GM21423 (cell line): ENCODE measurements at regions not wholly inside any gene's neighbourhood (a gene's known extent, or its start where the extent isn't known, plus 50 kb on each side); places are given as distances from the start of the nearest gene placed in this dataset.
"Not testable (repeated sequence)": the region's sequence is repeated elsewhere in the genome, so short reads cannot be mapped to it uniquely, and the experiment has no call there.

ENCODE experiments used
- ATAC-seq: cut with Tn5 transposase; IDR thresholded peaks from one replicate; pipeline ENCODE4 v1.9.1; 2021; ENCODE audit warnings: mild to moderate bottlenecking, moderate library complexity; ENCODE audit not compliant: unreplicated experiment

DNA sequence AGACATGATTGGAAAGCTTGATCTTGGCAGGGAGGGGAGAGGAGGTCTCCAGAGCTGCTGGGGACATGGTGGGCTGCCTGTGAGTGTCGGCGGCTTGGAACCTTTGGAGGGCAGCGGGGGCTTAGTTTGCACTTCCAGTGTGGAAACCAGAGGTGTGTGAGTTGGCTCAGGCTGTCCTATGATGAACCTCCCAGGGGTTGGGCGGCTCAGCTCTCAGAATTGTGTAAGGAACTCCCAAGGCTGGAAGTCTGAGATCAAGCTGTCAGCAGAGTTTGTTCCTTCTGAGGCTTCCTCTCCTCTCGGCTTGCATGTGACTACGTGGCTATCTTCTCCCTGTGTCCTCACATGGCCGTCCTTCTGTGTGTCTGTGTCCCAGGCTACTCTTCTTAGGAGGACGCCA lies 87.9 kb upstream of the B3GAT1 start:
- no peak for ATAC-seq

DNA sequence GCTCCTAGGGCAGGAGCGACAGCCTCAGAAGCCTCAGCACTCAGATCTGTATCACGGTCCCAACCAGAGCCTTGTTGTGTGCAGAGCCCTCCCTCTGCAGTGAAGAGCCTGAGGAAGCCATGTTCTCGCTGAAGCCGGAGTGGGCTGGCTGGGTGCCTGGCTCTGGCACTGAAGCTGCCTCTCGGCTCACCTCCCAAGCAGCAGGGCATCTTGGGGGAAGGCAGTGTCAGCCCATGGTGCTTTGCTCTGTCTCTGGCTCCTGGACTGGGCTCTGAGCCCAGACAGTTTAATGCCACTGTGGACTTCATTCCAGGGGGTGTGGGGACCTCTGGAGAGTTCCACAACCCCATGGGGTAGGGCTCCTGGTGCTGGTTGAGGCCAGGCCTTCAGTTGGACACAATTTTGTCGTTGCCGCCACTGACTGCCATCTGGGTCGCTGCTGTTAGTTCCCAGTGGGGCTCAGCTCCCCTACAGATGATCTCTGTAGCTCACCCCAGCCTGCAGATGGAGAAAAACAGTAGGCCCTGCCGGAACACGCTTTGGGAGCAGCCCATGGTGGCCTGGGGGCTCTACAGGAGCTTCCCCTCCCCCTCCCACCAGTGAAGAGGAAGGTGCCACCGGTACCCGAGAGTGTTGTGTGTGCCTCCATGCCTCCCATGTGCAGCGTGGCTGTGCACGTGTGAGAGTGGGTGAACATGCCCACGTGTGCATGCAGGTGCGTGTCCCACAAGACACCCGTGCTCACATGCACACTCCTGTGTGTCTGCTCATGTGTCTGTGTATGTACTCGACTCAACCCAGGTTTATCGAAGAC lies 86.5 kb upstream of the B3GAT1 start:
- no peak for ATAC-seq

DNA sequence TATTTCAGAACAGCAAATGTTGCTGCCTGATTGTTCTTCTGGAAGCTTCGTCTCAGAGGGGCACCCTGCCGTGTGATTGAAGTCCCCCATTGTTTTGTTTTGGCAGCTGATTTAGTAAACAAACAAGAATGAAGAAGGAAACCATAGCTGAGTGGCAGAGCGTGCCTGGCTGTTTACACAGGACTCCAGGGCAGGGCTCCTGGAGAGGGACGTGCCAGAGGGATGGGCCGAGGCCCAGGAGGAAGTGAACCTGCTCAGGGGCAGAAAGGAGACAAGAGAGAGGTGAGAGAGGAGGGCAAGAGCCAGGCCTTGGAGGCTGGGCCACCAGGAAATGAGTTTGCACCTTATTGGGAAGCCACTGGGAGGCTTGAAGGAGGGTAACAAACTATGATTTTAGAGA lies 85.5 kb upstream of the B3GAT1 start:
- ATAC-seq = no peak

DNA sequence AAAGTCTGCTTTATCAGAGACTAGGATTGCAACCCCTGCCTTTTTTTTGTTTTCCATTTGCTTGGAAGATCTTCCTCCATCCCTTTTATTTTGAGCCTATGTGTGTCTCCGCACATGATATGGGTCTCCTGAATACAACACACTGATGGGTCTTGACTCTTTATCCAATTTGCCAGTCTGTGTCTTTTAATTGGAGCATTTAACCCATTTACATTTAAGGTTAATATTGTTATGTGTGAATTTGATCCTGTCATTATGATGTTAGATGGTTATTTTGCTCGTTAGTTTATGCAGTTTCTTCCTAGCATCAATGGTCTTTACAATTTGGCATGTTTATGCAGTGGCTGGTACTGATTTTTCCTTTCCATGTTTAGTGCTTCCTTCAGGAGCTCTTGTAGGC lies 84.0 kb upstream of the B3GAT1 start:
- not testable (repeated sequence) for ATAC-seq

DNA sequence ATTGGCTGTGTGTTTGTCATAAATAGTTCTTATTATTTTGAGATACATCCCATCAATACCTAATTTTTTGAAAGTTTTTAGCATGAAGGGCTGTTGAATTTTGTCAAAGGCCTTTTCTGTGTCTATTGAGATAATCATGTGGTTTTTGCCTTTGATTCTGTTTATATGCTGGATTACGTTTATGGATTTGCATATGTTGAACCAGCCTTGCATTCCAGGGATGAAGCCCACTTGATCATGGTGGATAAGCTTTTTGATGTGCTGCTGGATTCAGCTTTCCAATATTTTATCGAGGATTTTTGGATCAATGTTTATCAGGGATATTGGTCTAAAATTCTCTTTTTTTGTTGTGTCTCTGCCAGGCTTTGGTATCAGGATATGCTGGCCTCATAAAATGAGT lies 82.4 kb upstream of the B3GAT1 start:
- not testable (repeated sequence) for ATAC-seq

- not testable (repeated sequence) for ATAC-seq
Measured at GRCh38 chr11:134492411-134492810, 80.4 kb upstream of the B3GAT1 start.

GRCh38 chr11:134489728-134490127 lies 77.7 kb upstream of the B3GAT1 start:
- ATAC-seq = no peak

GRCh38 chr11:134488913-134489312 lies 76.9 kb upstream of the B3GAT1 start:
- ATAC-seq = no peak

DNA sequence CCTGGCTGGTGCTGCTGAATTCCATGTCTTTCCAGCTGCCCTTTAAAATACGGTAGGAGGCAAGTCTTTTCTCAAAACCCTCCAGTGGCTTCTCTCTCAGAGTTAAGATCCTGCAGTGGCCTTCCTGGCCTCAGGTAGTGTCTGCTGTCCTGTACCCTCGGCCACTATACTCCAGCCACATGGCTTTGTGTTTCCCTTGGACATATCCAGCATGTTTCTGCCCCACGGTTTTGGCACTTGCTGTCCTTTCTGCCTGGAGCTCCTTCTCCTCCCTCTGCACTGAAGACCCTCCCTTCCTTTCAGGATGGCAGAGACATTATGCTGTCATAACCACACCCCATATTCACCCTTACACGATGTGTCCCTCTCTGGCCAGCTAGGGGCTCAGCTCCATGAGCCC lies 76.5 kb upstream of the B3GAT1 start:
- ATAC-seq = no peak

DNA sequence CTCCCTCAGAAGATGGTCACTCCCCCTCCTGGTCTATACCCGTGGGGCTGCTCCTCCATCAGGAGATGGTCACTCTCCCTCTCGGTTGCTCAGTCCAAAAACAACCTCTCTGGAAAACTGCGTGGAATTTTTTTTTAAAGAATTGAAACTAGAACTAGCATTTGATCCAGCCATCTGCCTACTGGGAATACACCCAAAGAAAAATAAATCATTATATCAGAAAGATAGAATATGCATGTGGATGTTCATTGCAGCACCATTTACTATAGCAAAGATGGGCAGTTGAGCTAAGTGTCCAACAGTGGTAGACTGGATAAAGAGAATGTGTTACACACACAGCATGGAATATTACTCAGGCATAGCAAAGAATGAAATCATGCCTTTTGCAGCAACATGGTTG lies 75.7 kb upstream of the B3GAT1 start:
- no peak for ATAC-seq

DNA sequence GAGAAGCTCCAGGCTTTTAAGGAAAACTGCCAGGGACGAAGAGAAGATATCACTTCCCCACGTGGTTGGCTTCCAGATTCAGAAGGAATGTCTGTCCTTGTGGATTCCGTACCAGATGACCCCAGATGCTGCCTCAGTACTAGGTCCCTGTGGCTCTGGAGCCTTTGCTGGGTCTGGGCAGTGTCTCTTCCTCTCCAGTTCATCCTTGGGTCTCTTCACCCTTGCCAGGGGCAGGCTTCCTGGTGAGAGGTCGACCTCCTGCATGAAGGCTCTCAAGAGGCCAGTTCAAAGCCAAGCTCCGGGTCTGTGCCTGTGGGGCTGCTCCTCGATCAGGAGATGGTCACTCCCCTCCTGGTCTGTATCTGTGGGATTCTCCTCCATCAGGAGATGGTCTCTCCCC lies 74.7 kb upstream of the B3GAT1 start:
- no peak for ATAC-seq

GRCh38 chr11:134486106-134486505 lies 74.1 kb upstream of the B3GAT1 start:
- no peak for ATAC-seq

DNA sequence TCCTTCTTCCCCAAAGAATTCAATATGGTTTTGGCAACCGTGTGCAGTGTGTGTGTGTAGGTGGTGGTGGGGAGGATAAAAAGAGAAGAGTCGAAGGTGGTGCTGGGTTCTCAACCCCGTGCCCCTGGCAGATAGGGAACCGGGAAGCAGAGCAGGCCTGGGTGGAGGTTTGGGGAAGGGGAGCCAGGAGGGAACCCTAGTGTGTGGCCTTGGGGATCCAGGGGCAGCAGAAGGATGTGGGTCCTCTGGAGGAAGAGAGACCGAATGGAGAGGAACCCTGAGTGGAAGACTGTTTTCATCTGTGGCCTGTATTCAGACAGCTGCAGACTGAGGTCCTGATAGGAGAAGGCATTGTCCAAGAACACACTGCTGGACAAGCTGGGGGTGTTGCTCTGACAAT lies 73.3 kb upstream of the B3GAT1 start:
- ATAC-seq = no peak

- ATAC-seq = no peak
Measured at GRCh38 chr11:134483857-134484256, 71.8 kb upstream of the B3GAT1 start.

- no peak for ATAC-seq
Measured at GRCh38 chr11:134483291-134483690, 71.2 kb upstream of the B3GAT1 start.

DNA sequence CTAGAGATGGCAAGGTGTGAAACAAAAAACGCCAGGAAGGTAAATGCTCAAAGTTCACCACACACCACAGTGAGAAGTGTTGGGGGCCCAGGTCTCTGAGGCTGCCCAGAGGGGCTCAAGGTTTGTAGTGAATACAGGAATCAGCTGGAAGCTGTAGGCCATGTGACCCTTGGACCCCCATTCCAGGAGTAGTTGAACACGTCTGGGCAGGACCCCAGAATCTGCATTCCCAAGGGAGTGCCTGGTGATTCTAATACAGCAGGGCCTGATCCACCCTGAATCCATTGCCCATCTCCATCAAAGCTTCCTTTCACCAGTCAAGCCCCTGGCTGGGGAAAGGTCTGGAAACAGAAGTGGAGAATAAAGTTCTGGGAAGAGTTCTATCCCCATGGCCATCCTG lies 70.8 kb upstream of the B3GAT1 start:
- ATAC-seq = no peak

GRCh38 chr11:134481933-134482527 lies 70.0 kb upstream of the B3GAT1 start:
- ATAC-seq = no peak

GRCh38 chr11:134481135-134481534 lies 69.1 kb upstream of the B3GAT1 start:
- ATAC-seq = no peak

GRCh38 chr11:134480136-134480712 lies 68.2 kb upstream of the B3GAT1 start:
- no peak for ATAC-seq

GRCh38 chr11:134479206-134480135 lies 67.4 kb upstream of the B3GAT1 start:
- ATAC-seq = no peak

DNA sequence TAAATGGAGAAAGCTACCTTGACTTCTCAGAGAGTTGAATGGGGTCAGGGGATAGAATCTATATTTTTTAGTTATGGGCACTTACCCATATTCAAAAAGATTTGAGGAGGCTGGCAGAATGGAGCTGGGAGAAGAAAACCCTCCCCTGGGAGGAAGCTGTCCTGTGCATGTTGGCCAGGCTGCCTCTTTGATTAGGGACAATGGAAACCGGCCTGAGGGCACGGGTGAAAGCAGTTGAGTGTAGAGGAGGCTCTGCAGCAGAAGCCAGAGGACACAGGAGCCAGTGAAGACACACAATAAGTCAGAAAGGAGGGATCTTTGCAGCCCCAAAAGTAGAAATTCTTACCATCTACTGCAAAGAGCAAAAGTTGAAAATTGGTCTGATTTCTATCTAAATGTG lies 66.6 kb upstream of the B3GAT1 start:
- no peak for ATAC-seq
